ENCODE measurements at regions not wholly inside any gene's neighbourhood (a gene's known extent, or its start where the extent isn't known, plus 50 kb on each side); places are given as distances from the start of the nearest gene placed in this dataset.

DNA sequence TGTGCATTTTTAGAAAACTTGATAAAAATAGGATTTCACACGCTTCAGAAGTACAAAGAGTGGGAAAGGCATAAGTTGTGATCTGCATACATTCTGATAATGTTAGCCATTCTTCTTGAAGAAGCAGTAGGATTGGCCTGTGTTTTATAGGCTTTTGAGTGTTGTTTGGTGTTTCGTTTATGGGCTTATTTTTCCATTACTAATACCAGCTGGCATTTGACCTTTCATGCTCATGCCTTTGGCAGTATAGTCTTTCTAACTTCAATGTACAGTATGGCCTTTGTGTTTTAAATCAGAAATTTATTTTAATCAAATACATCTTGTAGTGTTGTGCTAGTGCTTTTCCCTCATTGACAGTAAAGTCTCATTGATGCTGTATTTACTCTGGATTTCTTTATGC lies 51.5 kb upstream of the SLC4A4 start:
- DNase-seq, result no peak

DNA sequence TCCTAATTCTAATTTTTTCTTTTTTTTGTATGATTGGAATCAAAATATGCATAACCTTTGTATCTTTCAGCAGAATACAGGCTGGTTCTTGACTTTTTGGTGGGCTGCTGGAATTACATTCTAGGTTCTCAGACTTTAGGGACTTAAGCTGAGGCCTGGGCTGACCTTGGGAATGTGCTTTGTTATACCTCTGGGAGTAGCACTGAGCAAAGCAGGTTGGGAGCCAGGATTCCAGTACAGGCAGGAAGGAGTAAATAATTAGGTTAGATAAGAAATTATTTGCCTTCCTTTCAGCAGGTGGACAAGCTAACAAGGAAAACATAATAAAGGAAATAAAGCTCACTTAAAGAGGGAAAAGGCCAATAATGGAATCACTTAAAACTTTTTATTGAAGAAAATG lies 49.9 kb upstream of the SLC4A4 start:
- no peak for DNase-seq
